Heart right ventricle (tissue), 16 donors: ENCODE measurements at regions not wholly inside any gene's neighbourhood (a gene's known extent, or its start where the extent isn't known, plus 50 kb on each side); places are given as distances from the start of the nearest gene placed in this dataset.

Source experiments
- ATAC-seq, 8 donors: fragments of 200-7000 bp; cut with Tn5 transposase; one replicate each; pipeline ENCODE4 v1.9.1; 2020; ENCODE audit warnings: mild to moderate bottlenecking in 8 of 8, moderate library complexity in 8 of 8, moderate number of reproducible peaks in 1 of 8
- DNase-seq, 2 donors: peaks; one replicate each; pipeline ENCODE4 v3.0.0-alpha.2; 2020
- H3K27ac ChIP-seq, 10 donors: fragments of 200-600 bp; sonication (generic) in 2 of 10; one replicate each; pipeline versions ENCODE4 v1.5.0 to v1.8.0; 2020 to 2022; ENCODE audit warnings: mild to moderate bottlenecking in 3 of 10
- H3K27me3 ChIP-seq, 7 donors: fragments of 200-600 bp; one replicate each; pipeline ENCODE4 v1.8.0; 2021 to 2022; ENCODE audit warnings: mild to moderate bottlenecking in 2 of 7
- H3K36me3 ChIP-seq, 9 donors: fragments of 200-600 bp; sonication (generic) in 1 of 9; one replicate each; pipeline versions ENCODE4 v1.5.0 to v1.8.0; 2020 to 2022; ENCODE audit warnings: mild to moderate bottlenecking in 2 of 9
- H3K4me1 ChIP-seq, 9 donors: fragments of 200-600 bp; sonication (generic) in 1 of 9; one replicate each; pipeline versions ENCODE4 v1.5.0 to v1.8.0; 2020 to 2022; ENCODE audit warnings: mild to moderate bottlenecking in 4 of 9
- H3K4me3 ChIP-seq, 10 donors: fragments of 200-600 bp; sonication (generic) in 2 of 10; one replicate each; pipeline versions ENCODE4 v1.5.0 to v1.8.0; 2020 to 2022; ENCODE audit warnings: mild to moderate bottlenecking in 7 of 10, moderate library complexity in 2 of 10
- H3K9me3 ChIP-seq, 11 donors: fragments of 200-600 bp in 10 of 11; sonication (generic) in 2 of 11; one replicate each; pipeline versions ENCODE4 v1.5.0 to v1.8.0; 2013 to 2022; ENCODE audit warnings: mild to moderate bottlenecking in 2 of 11, control low read depth in 1 of 11, moderate library complexity in 1 of 11
- CTCF ChIP-seq, 9 donors: fragments of 200-600 bp; sonication (generic) in 2 of 9; IDR thresholded peaks; one replicate each; pipeline versions ENCODE4 v1.5.0 to v1.8.0; 2021 to 2022; ENCODE audit warnings: antibody characterized with exemption in 9 of 9, mild to moderate bottlenecking in 5 of 9, moderate library complexity in 1 of 9
- WGBS, 2 donors: extraction: QIAGEN DNeasy Blood & Tissue Kit; methylation state at CpG; one replicate each; pipeline ENCODE4 v1.1.7; 2013; ENCODE audit warnings: inconsistent platforms in 1 of 2; 5-methylcytosine and 5-hydroxymethylcytosine counted together
- intact Hi-C, 10 donors: fragments of 100-400 bp; cut with DNase I; formaldehyde crosslinking; loops; one replicate each; pipeline versions ENCODE4 v1.11.1 to v1.14.2; 2022
- donor health status: Arrhythmogenic right ventricular cardiomyopathy.
- donor health status: ischemic (EF 13 %, LVEDD 7.1; RV severe dilation, severe dysfunction).
- donor health status: healthy with polysubstance abuse.
- donor health status: DM: no; HTN: yes; CAD: no.
- donor health status: DM: no; HTN: no; CAD: no.
- donor health status: ischemic (EF 25% LVEDD 6.9; RV normal size, moderate dysfunction).
- donor health status: ischemic (EF 25% LVEDD 5.7; RV mildly dilated, moderate dysfunction).
- donor health status: healthy.
- donor health status: DM: yes; HTN: yes; CAD: no.
- donor health status: Ischemic cardiomyopathy.
- donor health status: ischemic (EF 35%, LVEDD 5.7; RV mildly dilated, moderate dysfunction).
- donor health status: nonischemic (EF 11% LVEDD 7.7; RV severe dilation, severe dysfunction).
- donor health status: DM: yes; HTN: yes; CAD: no.
- donor health status: PGD.
- donor health status: ischemic (EF 29% LVEDD 5.4; RV normal size, mild dysfunction).
- donor health status: nonischemic (EF 23%, LVEDD 6.1; RV moderate dilation, normal function).

GRCh38 chr9:2419347-2419746, 202.2 kb upstream of the VLDLR start:
- peaks cover 0 to 19% (median 9%) of the 10 kb centered on the region in 9 donors for H3K4me1 ChIP-seq
- H3K4me3 ChIP-seq, result no peak overlapping the region
- no peaks in the 10 kb centered on the region for H3K36me3 ChIP-seq
- no peak for DNase-seq
- intact Hi-C loops, result no loop called here
- no peaks in the 10 kb centered on the region for H3K27me3 ChIP-seq
- H3K9me3 ChIP-seq, result no peaks in the 10 kb centered on the region
- 25 to 29% methylated on average over 2 of the region's 2 CpGs for WGBS, 2 donors
- no peak for ATAC-seq
- H3K27ac ChIP-seq, result no peak overlapping the region
- TF ChIP-seq CTCF (IDR thresholded peaks at IDR 0.05), result no peak

GRCh38 chr9:2420543-2420942, 201.0 kb upstream of the VLDLR start:
- 73 to 81% methylated on average over 3 of the region's 3 CpGs for WGBS, 2 donors
- TF ChIP-seq CTCF (IDR thresholded peaks at IDR 0.05), result no peak
- DNase-seq (no peak), ATAC-seq (no peak)
- no peak overlapping the region for H3K4me3 ChIP-seq
- no peaks in the 10 kb centered on the region for H3K36me3 ChIP-seq
- no peaks in the 10 kb centered on the region for H3K9me3 ChIP-seq
- intact Hi-C loops, result loop anchor here in 1 of 10 donors (5.0 kb wide), 1 partner anchor 48 kb away; no protein-coding TSS in a partner anchor
- H3K27ac ChIP-seq, result no peak overlapping the region
- peaks cover 0 to 24% (median 9%) of the 10 kb centered on the region in 9 donors for H3K4me1 ChIP-seq
- no peaks in the 10 kb centered on the region for H3K27me3 ChIP-seq

- no peak for TF ChIP-seq CTCF (IDR thresholded peaks at IDR 0.05)
- intact Hi-C loops, result loop anchor here in 1 of 10 donors (5.0 kb wide), 1 partner anchor 52 kb away; no protein-coding TSS in a partner anchor
- Histone ChIP-seq H3K27me3 (no peaks in the 10 kb centered on the region), H3K9me3 (no peaks in the 10 kb centered on the region), H3K4me3 (no peak overlapping the region), H3K27ac (peak overlapping the region in 2 of 10 donors; percentile 17 to 32), H3K36me3 (no peaks in the 10 kb centered on the region), H3K4me1 (peaks cover 0 to 17% (median 0%) of the 10 kb centered on the region in 9 donors)
- ATAC-seq (peak; percentile 43 to 90 (median 70)), DNase-seq (peak in 1 of 2 donors; percentile 22)
- 45 to 46% methylated on average over 2 of the region's 2 CpGs for WGBS, 2 donors
Observed at GRCh38 chr9:2424619-2425033, 197.0 kb upstream of the VLDLR start.

DNA sequence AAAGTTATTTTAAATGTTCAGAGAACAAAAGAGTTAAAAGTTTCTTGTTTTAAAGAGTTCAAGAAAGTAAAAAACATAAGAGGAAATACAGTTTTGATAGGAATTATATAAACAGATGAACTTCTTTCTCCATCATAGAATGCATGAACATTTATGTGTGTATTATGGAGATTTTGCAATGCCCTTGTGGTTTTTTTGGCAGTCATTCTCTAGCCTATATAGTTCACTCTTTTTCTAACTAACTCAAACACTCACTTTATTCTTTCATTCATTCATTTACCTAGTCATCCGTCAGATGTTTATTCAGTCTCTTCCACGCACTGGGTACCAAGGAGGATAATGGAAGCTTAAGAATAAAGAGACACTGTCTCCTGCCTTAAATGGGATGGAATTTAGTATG, 195.9 kb upstream of the VLDLR start:
- intact Hi-C loops, result no loop called here
- no peak for TF ChIP-seq CTCF (IDR thresholded peaks at IDR 0.05)
- no peak for DNase-seq
- H3K27ac ChIP-seq, result no peak overlapping the region
- H3K36me3 ChIP-seq, result no peaks in the 10 kb centered on the region
- no peak for ATAC-seq
- H3K4me3 ChIP-seq, result no peak overlapping the region
- peaks cover 0 to 17% (median 0%) of the 10 kb centered on the region in 9 donors for H3K4me1 ChIP-seq
- WGBS, 2 donors, result 92 to 95% methylated on average over 2 of the region's 2 CpGs
- H3K9me3 ChIP-seq, result no peaks in the 10 kb centered on the region
- no peaks in the 10 kb centered on the region for H3K27me3 ChIP-seq
